ENCODE measurements at regions not wholly inside any gene's neighbourhood (a gene's known extent, or its start where the extent isn't known, plus 50 kb on each side); places are given as distances from the start of the nearest gene placed in this dataset.

GRCh38 chr11:122173074-122173450 lies 57.0 kb upstream of the BLID start:
- in situ Hi-C loops (cut with HindIII; ENCODE audit: low sequenced_read_pairs), result no loop called here
- DNase-seq (ENCODE audit: low spot score), result no peak

- DNase-seq (ENCODE audit: low spot score), result no peak
- in situ Hi-C loops (cut with HindIII; ENCODE audit: low sequenced_read_pairs), result no loop called here
Observed at GRCh38 chr11:122172352-122173073, 56.5 kb upstream of the BLID start.

GRCh38 chr11:122170815-122171475 lies 54.9 kb upstream of the BLID start:
- DNase-seq (ENCODE audit: low spot score), result no peak
- in situ Hi-C loops (cut with HindIII; ENCODE audit: low sequenced_read_pairs), result no loop called here

- in situ Hi-C loops (cut with HindIII; ENCODE audit: low sequenced_read_pairs), result no loop called here
- no peak for DNase-seq (ENCODE audit: low spot score)
Observed at GRCh38 chr11:122168218-122168617, 52.2 kb upstream of the BLID start.

GRCh38 chr11:122167100-122167499 lies 51.1 kb upstream of the BLID start:
- in situ Hi-C loops (cut with HindIII; ENCODE audit: low sequenced_read_pairs), result no loop called here
- no peak for DNase-seq (ENCODE audit: low spot score)

- in situ Hi-C loops (cut with HindIII; ENCODE audit: low sequenced_read_pairs), result no loop called here
- no peak for DNase-seq (ENCODE audit: low spot score)
Observed at GRCh38 chr11:122165607-122166371, 49.8 kb upstream of the BLID start.

Data from G401 (cell line).